ENCODE measurements at regions not wholly inside any gene's neighbourhood (a gene's known extent, or its start where the extent isn't known, plus 50 kb on each side); places are given as distances from the start of the nearest gene placed in this dataset.

- Histone ChIP-seq H3K79me2 (ENCODE audit: insufficient read depth) (no peaks in the 10 kb centered on the region), H3K36me3 (ENCODE audit: low read depth) (no peaks in the 10 kb centered on the region), H3K27ac (no peak overlapping the region), H3K4me3 (no peak overlapping the region), H4K20me1 (ENCODE audit: insufficient read depth) (no peaks in the 10 kb centered on the region), H3K9ac (no peak overlapping the region), H3K4me2 (ENCODE audit: unreplicated experiment) (no peak overlapping the region), H3K9me2 (ENCODE audit: insufficient read depth) (no peaks in the 10 kb centered on the region), H3F3A (ENCODE audit: insufficient read depth) (no peaks in the 10 kb centered on the region), H3K27me3 (replicated peaks; ENCODE audit: insufficient read depth) (no peaks in the 10 kb centered on the region), H3K9me3 (ENCODE audit: low read depth) (no peaks in the 10 kb centered on the region), H3K4me1 (ENCODE audit: insufficient read depth) (no peaks in the 10 kb centered on the region), H2AFZ (no peak overlapping the region)
- no peak for TF ChIP-seq EZH2 (IDR thresholded peaks at IDR 0.05; ENCODE audit: insufficient read depth, poor library complexity, severe bottlenecking)
- no peak for TF ChIP-seq EZH2phosphoT487 (IDR thresholded peaks at IDR 0.05; ENCODE audit: insufficient read depth, low read depth)
- 25 to 30% methylated on average over 5 of the region's 5 CpGs for WGBS, 2 experiments (ENCODE audit: low coverage in 1 of 2, low lambda C conversion rate in 2 of 2, missing lambda C conversion rate in 2 of 2)
- in situ Hi-C loops (cut with MboI), result no loop called here
- DNase-seq, result no peak
Observed at GRCh38 chr11:70506658-70506970, 108.3 kb downstream of the CTTN start.

- H3K4me3 ChIP-seq, result no peak overlapping the region
- H3K27me3 ChIP-seq (replicated peaks; ENCODE audit: insufficient read depth), result no peaks in the 10 kb centered on the region
- TF ChIP-seq EZH2 (IDR thresholded peaks at IDR 0.05; ENCODE audit: insufficient read depth, poor library complexity, severe bottlenecking) (no peak), EZH2phosphoT487 (IDR thresholded peaks at IDR 0.05; ENCODE audit: insufficient read depth, low read depth) (no peak)
- H3F3A ChIP-seq (ENCODE audit: insufficient read depth), result no peaks in the 10 kb centered on the region
- H4K20me1 ChIP-seq (ENCODE audit: insufficient read depth), result no peaks in the 10 kb centered on the region
- H3K79me2 ChIP-seq (ENCODE audit: insufficient read depth), result no peaks in the 10 kb centered on the region
- H3K4me2 ChIP-seq (ENCODE audit: unreplicated experiment), result no peak overlapping the region
- no peak overlapping the region for H3K9ac ChIP-seq
- 51 to 53% methylated on average over 7 of the region's 7 CpGs for WGBS, 2 experiments (ENCODE audit: low coverage in 1 of 2, low lambda C conversion rate in 2 of 2, missing lambda C conversion rate in 2 of 2)
- in situ Hi-C loops (cut with MboI), result no loop called here
- H3K9me2 ChIP-seq (ENCODE audit: insufficient read depth), result no peaks in the 10 kb centered on the region
- H2AFZ ChIP-seq, result no peak overlapping the region
- H3K4me1 ChIP-seq (ENCODE audit: insufficient read depth), result no peaks in the 10 kb centered on the region
- DNase-seq, result no peak
- H3K9me3 ChIP-seq (ENCODE audit: low read depth), result no peaks in the 10 kb centered on the region
- no peaks in the 10 kb centered on the region for H3K36me3 ChIP-seq (ENCODE audit: low read depth)
- no peak overlapping the region for H3K27ac ChIP-seq
Observed at GRCh38 chr11:70506986-70507385, 108.7 kb downstream of the CTTN start.

GRCh38 chr11:70507466-70508230 lies 109.3 kb downstream of the CTTN start:
- 51 to 54% methylated on average over 18 to 20 of the region's 20 CpGs for WGBS, 2 experiments (ENCODE audit: low coverage in 1 of 2, low lambda C conversion rate in 2 of 2, missing lambda C conversion rate in 2 of 2)
- no peak overlapping the region for H3K27ac ChIP-seq
- no peaks in the 10 kb centered on the region for H3F3A ChIP-seq (ENCODE audit: insufficient read depth)
- H3K9ac ChIP-seq, result no peak overlapping the region
- H3K9me3 ChIP-seq (ENCODE audit: low read depth), result no peaks in the 10 kb centered on the region
- no peak overlapping the region for H3K4me3 ChIP-seq
- in situ Hi-C loops (cut with MboI), result no loop called here
- no peak for TF ChIP-seq EZH2 (IDR thresholded peaks at IDR 0.05; ENCODE audit: insufficient read depth, poor library complexity, severe bottlenecking)
- no peak for TF ChIP-seq EZH2phosphoT487 (IDR thresholded peaks at IDR 0.05; ENCODE audit: insufficient read depth, low read depth)
- no peaks in the 10 kb centered on the region for H3K79me2 ChIP-seq (ENCODE audit: insufficient read depth)
- no peak overlapping the region for H2AFZ ChIP-seq
- no peaks in the 10 kb centered on the region for H3K27me3 ChIP-seq (replicated peaks; ENCODE audit: insufficient read depth)
- no peaks in the 10 kb centered on the region for H3K36me3 ChIP-seq (ENCODE audit: low read depth)
- no peak overlapping the region for H3K4me2 ChIP-seq (ENCODE audit: unreplicated experiment)
- no peak for DNase-seq
- no peaks in the 10 kb centered on the region for H3K9me2 ChIP-seq (ENCODE audit: insufficient read depth)
- H4K20me1 ChIP-seq (ENCODE audit: insufficient read depth), result no peaks in the 10 kb centered on the region
- no peaks in the 10 kb centered on the region for H3K4me1 ChIP-seq (ENCODE audit: insufficient read depth)

GRCh38 chr11:70508231-70508480 lies 109.8 kb downstream of the CTTN start:
- Histone ChIP-seq H3K9me3 (ENCODE audit: low read depth) (no peaks in the 10 kb centered on the region), H3F3A (ENCODE audit: insufficient read depth) (no peaks in the 10 kb centered on the region), H3K4me2 (ENCODE audit: unreplicated experiment) (no peak overlapping the region), H4K20me1 (ENCODE audit: insufficient read depth) (no peaks in the 10 kb centered on the region), H3K36me3 (ENCODE audit: low read depth) (no peaks in the 10 kb centered on the region), H2AFZ (no peak overlapping the region), H3K4me1 (ENCODE audit: insufficient read depth) (no peaks in the 10 kb centered on the region), H3K9ac (no peak overlapping the region), H3K27ac (no peak overlapping the region), H3K4me3 (no peak overlapping the region), H3K79me2 (ENCODE audit: insufficient read depth) (no peaks in the 10 kb centered on the region), H3K9me2 (ENCODE audit: insufficient read depth) (no peaks in the 10 kb centered on the region), H3K27me3 (replicated peaks; ENCODE audit: insufficient read depth) (no peaks in the 10 kb centered on the region)
- 41 to 52% methylated on average over 3 of the region's 3 CpGs for WGBS, 2 experiments (ENCODE audit: low coverage in 1 of 2, low lambda C conversion rate in 2 of 2, missing lambda C conversion rate in 2 of 2)
- in situ Hi-C loops (cut with MboI), result no loop called here
- TF ChIP-seq EZH2 (IDR thresholded peaks at IDR 0.05; ENCODE audit: insufficient read depth, poor library complexity, severe bottlenecking) (no peak), EZH2phosphoT487 (IDR thresholded peaks at IDR 0.05; ENCODE audit: insufficient read depth, low read depth) (no peak)
- no peak for DNase-seq

- WGBS, 2 experiments (ENCODE audit: low coverage in 1 of 2, low lambda C conversion rate in 2 of 2, missing lambda C conversion rate in 2 of 2), result 53% methylated on average over 8 of the region's 8 CpGs
Observed at GRCh38 chr11:70509476-70509875, 111.1 kb downstream of the CTTN start.

More at GRCh38 chr11:70509476-70509875, 111.1 kb downstream of the CTTN start:
- H3K4me3 ChIP-seq, result no peak overlapping the region
- in situ Hi-C loops (cut with MboI), result no loop called here
- no peaks in the 10 kb centered on the region for H3K9me3 ChIP-seq (ENCODE audit: low read depth)
- no peak overlapping the region for H3K27ac ChIP-seq
- no peak overlapping the region for H3K9ac ChIP-seq
- H2AFZ ChIP-seq, result no peak overlapping the region
- H3K9me2 ChIP-seq (ENCODE audit: insufficient read depth), result no peaks in the 10 kb centered on the region
- no peak for DNase-seq
- H3K4me2 ChIP-seq (ENCODE audit: unreplicated experiment), result no peak overlapping the region
- H3K27me3 ChIP-seq (replicated peaks; ENCODE audit: insufficient read depth), result no peaks in the 10 kb centered on the region
- H4K20me1 ChIP-seq (ENCODE audit: insufficient read depth), result no peaks in the 10 kb centered on the region
- H3K4me1 ChIP-seq (ENCODE audit: insufficient read depth), result no peaks in the 10 kb centered on the region
- no peaks in the 10 kb centered on the region for H3F3A ChIP-seq (ENCODE audit: insufficient read depth)
- no peaks in the 10 kb centered on the region for H3K79me2 ChIP-seq (ENCODE audit: insufficient read depth)
- TF ChIP-seq EZH2phosphoT487 (IDR thresholded peaks at IDR 0.05; ENCODE audit: insufficient read depth, low read depth), result no peak
- TF ChIP-seq EZH2 (IDR thresholded peaks at IDR 0.05; ENCODE audit: insufficient read depth, poor library complexity, severe bottlenecking), result no peak
- H3K36me3 ChIP-seq (ENCODE audit: low read depth), result no peaks in the 10 kb centered on the region

Data from GM23248 (cell line).